Aorta (tissue), 5 donors: ENCODE measurements at regions not wholly inside any gene's neighbourhood (a gene's known extent, or its start where the extent isn't known, plus 50 kb on each side); places are given as distances from the start of the nearest gene placed in this dataset.

Experiments used
- ATAC-seq: fragments of 200-7000 bp; cut with Tn5 transposase; one replicate; pipeline ENCODE4 v1.9.1; 2022; ENCODE audit warnings: moderate library complexity; ENCODE audit not compliant: low FRiP score
- DNase-seq, 2 donors: peaks; one replicate each; pipeline ENCODE4 v3.0.0-alpha.2; 2020
- H3K27ac ChIP-seq, 2 donors: one replicate each; pipeline ENCODE4 v1.5.1; 2013; ENCODE audit warnings: low read length in 2 of 2, mild to moderate bottlenecking in 2 of 2, moderate library complexity in 2 of 2, control low read depth in 1 of 2, inconsistent platforms in 1 of 2, low read depth in 1 of 2
- H3K27me3 ChIP-seq, 2 donors: one replicate each; pipeline ENCODE4 v1.6.1; 2013; ENCODE audit warnings: control low read depth in 1 of 2, low read length in 1 of 2, mild to moderate bottlenecking in 1 of 2, moderate library complexity in 1 of 2; ENCODE audit not compliant: insufficient read depth in 2 of 2, control insufficient read depth in 1 of 2
- H3K36me3 ChIP-seq, 2 donors: one replicate each; pipeline ENCODE4 v1.6.1; 2013; ENCODE audit warnings: control low read depth in 1 of 2, low read length in 1 of 2, mild to moderate bottlenecking in 1 of 2; ENCODE audit not compliant: insufficient read depth in 2 of 2, control insufficient read depth in 1 of 2
- H3K4me1 ChIP-seq, 2 donors: one replicate each; pipeline ENCODE4 v1.6.1; 2013; ENCODE audit warnings: low read length in 2 of 2, control low read depth in 1 of 2, mild to moderate bottlenecking in 1 of 2, moderate library complexity in 1 of 2; ENCODE audit not compliant: insufficient read depth in 2 of 2, control insufficient read depth in 1 of 2
- H3K4me3 ChIP-seq, 2 donors: one replicate each; pipeline ENCODE4 v1.5.1; 2013; ENCODE audit warnings: low read length in 2 of 2, control low read depth in 1 of 2, mild to moderate bottlenecking in 1 of 2
- H3K9me3 ChIP-seq: one replicate; pipeline ENCODE4 v1.6.1; 2013; ENCODE audit warnings: mild to moderate bottlenecking, low read length; ENCODE audit not compliant: control insufficient read depth
- WGBS, 2 donors: extraction: QIAGEN DNeasy Blood & Tissue Kit; methylation state at CpG; one replicate each; pipeline ENCODE4 v1.1.7; 2013; 5-methylcytosine and 5-hydroxymethylcytosine counted together
- intact Hi-C, 2 donors: fragments of 100-400 bp; cut with DNase I; formaldehyde crosslinking; loops; one replicate each; pipeline versions ENCODE4 v1.14.2 to v1.15.0; 2022
- donor health status: healthy with polysubstance abuse.
- donor health status: Bipolar disorder and iron deficiency.
- donor health status: DM: no; HTN: no; CAD: no.
- donor health status: DM: no; HTN: no; CAD: no.
- donor health status: DM: yes; HTN: yes; CAD: no.

DNA sequence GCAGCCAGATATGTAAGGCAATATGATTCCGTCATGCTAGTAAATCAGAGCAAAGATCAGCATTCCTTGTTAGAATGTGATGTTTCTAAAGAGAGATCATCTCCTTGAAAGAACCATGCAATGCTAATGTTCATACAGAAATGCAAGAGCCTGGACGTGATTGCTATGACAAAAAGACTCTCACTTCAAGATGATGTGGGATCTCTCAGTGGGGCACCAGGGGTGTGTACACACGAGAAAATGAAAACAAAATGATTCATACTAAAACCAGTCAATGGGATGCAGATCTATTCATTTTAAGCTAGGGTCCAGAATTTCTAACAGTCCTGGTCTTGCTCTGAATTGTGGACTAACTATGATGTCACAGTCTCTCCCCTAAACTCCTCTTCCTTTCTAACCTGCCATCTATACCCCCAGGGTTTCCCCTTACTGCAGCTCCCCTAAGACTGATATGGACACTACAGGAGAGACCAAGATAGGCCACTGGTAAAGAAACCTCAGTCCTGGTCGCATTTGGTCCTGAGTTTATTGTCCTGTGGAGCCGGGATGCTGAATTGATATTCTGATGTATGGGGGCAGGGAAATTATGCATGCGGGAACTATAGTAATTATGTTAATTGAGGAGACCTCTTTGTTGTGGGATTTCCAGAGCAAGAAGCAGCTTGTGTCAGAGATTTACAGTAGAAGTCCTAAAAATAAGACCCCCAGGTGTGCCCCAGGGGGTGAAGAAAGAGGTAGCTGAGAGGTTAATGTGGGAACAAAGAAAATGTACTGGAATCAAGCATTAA is 179.0 kb downstream of the PMP22 start:
- no peak overlapping the region for H3K27ac ChIP-seq
- intact Hi-C loops: no loop called here
- WGBS, 2 donors: 45 to 51% methylated on average over 6 of the region's 6 CpGs
- no peaks in the 10 kb centered on the region for H3K9me3 ChIP-seq
- DNase-seq (no peak), ATAC-seq (no peak)
- no peak overlapping the region for H3K4me3 ChIP-seq
- no peaks in the 10 kb centered on the region for H3K36me3 ChIP-seq
- H3K27me3 ChIP-seq: no peaks in the 10 kb centered on the region
- no peaks in the 10 kb centered on the region for H3K4me1 ChIP-seq

DNA sequence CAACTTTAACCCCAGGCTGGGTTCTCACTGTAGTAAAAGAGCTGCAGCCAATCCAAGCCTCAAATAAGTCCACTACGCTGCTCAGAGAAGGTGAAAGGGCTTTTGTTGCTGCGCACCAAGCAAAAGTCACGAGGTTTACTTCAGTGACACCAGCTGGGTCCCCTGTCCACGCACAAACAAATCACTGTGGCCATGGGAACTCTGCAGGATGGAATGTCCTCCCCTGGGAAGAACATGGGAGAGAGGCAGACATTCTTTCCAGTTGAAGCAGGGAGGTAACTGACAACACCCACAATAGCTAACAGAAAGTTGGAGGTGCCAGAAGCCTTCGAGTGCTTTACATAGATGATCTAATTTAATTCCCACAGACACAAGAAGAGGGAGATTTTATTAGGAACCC is 181.9 kb downstream of the PMP22 start:
- 22 to 31% methylated on average over 5 of the region's 5 CpGs for WGBS, 2 donors
- ATAC-seq: no peak
- no peaks in the 10 kb centered on the region for H3K27me3 ChIP-seq
- H3K36me3 ChIP-seq: no peaks in the 10 kb centered on the region
- H3K4me3 ChIP-seq: no peak overlapping the region
- H3K27ac ChIP-seq: no peak overlapping the region
- H3K4me1 ChIP-seq: no peaks in the 10 kb centered on the region
- peaks cover 5% of the 10 kb centered on the region for H3K9me3 ChIP-seq
- intact Hi-C loops: no loop called here
- no peak for DNase-seq

DNA sequence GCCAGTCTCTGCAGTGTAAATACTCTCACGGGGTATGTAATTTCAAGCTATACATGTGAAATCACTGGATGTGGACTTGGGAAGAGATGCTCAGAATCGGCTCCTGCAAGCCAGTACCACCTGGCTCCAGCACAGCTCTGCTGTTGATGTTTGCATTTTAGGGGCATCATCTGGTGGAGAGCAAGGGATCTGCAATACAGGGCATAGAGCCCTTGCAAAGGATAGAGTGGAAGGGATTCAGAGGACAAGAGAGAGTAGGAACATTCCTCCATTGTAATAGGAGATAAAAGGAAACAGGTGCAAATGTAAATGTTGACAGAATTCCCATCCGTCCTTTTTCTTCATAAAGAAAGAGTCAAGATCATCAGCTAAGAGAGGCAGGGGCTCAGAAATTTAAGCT is 184.1 kb downstream of the PMP22 start:
- intact Hi-C loops: no loop called here
- ATAC-seq (no peak), DNase-seq (no peak)
- WGBS, 2 donors: 69 to 75% methylated on average over 3 of the region's 3 CpGs
- no peaks in the 10 kb centered on the region for H3K36me3 ChIP-seq
- H3K4me1 ChIP-seq: no peaks in the 10 kb centered on the region
- no peaks in the 10 kb centered on the region for H3K27me3 ChIP-seq
- H3K4me3 ChIP-seq: no peak overlapping the region
- no peak overlapping the region for H3K27ac ChIP-seq
- H3K9me3 ChIP-seq: peaks cover 5% of the 10 kb centered on the region

DNA sequence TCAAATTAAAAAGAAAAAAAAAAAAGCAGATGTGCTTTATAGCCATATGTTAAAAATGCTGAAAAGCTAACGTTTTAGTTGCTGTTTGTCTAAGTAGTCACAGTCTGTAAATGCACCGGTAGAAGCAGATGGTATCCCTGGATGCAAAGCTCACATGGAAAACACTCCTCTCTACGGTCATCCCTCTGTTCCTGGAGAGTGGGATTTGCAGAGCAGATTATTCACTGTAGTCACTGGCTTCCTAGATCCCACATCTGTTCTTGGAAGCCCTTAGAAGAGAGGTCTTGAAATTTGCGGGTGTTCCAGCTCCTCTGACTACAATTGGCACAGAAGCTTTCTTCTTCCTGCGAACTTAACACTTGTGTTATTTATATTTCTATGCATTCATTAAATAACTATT is 186.6 kb downstream of the PMP22 start:
- Histone ChIP-seq H3K36me3 (no peaks in the 10 kb centered on the region), H3K27ac (no peak overlapping the region), H3K27me3 (no peaks in the 10 kb centered on the region), H3K4me3 (no peak overlapping the region), H3K4me1 (no peaks in the 10 kb centered on the region), H3K9me3 (peaks cover 5% of the 10 kb centered on the region)
- no peak for DNase-seq
- WGBS, 2 donors: 34 to 50% methylated on average over 5 of the region's 5 CpGs
- intact Hi-C loops: no loop called here
- no peak for ATAC-seq

DNA sequence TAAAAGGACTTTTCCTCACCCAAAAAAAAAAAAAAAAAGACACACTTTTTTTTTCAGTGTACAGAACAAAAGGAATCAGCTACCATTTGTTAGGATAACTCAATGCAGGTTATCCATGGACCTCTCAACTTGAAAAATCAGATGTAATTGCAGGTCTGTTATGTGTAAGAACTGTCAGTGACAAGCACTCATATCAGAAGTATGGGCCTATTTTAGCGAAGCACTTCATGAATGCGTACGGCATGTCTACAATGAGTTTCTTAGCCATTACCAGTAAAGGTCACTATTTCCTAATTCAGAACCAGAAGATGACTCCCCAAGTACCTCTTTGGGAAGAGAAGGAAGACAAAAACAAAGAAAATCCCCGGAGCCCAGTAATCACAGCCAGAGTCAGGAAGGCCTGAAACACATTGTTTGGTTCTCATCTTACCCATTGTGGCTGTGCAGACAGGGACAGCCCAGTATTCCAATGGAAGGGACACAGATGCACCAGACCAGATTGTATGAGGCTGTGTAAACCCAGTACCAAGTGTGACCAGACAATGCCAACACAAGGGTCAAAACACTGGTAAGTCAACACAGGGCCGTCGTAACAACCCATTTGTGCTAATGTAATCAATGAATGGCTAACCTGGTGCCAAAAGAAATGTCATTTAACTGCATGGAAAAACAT is 188.0 kb downstream of the PMP22 start:
- Histone ChIP-seq H3K4me1 (no peaks in the 10 kb centered on the region), H3K36me3 (no peaks in the 10 kb centered on the region), H3K27ac (no peak overlapping the region), H3K9me3 (peaks cover 5% of the 10 kb centered on the region), H3K27me3 (no peaks in the 10 kb centered on the region), H3K4me3 (no peak overlapping the region)
- 70 to 77% methylated on average over 6 of the region's 6 CpGs for WGBS, 2 donors
- DNase-seq (no peak), ATAC-seq (no peak)
- intact Hi-C loops: no loop called here

DNA sequence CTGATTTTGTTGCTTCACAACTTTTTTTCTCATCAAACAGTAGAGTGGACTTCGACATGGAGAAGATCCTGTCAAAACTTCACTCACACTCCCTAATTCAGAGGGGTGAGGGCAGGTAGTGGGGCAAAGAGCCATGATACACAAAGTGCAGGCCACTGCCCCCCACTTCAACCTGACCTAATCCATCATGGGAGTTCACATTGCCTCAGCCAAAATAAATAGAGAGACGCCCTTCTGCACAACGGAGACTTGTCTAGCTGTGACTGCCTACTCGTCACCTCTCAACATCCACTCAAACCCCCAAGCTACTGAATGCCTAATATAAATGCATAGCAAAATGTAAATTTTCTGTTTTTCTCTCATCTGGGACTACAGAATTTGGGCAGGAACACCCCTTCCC is 213.2 kb downstream of the PMP22 start:
- no peak for DNase-seq
- Histone ChIP-seq H3K4me1 (no peaks in the 10 kb centered on the region), H3K9me3 (peaks cover 2% of the 10 kb centered on the region), H3K27ac (no peak overlapping the region), H3K4me3 (no peak overlapping the region), H3K27me3 (no peaks in the 10 kb centered on the region), H3K36me3 (no peaks in the 10 kb centered on the region)
- WGBS, 2 donors: 14 to 15% methylated on average over 4 of the region's 4 CpGs
- intact Hi-C loops: no loop called here
- ATAC-seq: no peak

DNA sequence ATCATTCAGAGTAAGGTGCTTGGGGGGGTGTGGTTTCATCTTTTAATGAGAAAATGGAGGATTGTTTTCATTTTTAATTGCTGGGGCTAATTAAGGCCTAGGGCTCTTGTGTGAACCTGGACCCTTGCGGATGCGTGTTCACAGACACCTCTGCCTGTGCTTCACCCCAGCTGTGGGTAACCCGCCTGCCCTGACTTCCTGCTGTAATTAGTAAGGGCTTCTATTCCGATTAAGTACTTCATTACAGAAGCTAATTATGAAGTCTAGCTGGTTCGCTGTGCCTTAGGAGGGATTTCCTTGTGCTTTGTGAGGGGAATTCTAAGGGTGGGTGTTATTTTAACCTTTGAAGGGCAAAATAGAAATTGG is 215.3 kb downstream of the PMP22 start:
- Histone ChIP-seq H3K27me3 (no peaks in the 10 kb centered on the region), H3K9me3 (peaks cover 2% of the 10 kb centered on the region), H3K27ac (no peak overlapping the region), H3K4me1 (no peaks in the 10 kb centered on the region), H3K4me3 (no peak overlapping the region), H3K36me3 (no peaks in the 10 kb centered on the region)
- ATAC-seq (no peak), DNase-seq (no peak)
- 73 to 74% methylated on average over 5 of the region's 5 CpGs for WGBS, 2 donors
- intact Hi-C loops: no loop called here

DNA sequence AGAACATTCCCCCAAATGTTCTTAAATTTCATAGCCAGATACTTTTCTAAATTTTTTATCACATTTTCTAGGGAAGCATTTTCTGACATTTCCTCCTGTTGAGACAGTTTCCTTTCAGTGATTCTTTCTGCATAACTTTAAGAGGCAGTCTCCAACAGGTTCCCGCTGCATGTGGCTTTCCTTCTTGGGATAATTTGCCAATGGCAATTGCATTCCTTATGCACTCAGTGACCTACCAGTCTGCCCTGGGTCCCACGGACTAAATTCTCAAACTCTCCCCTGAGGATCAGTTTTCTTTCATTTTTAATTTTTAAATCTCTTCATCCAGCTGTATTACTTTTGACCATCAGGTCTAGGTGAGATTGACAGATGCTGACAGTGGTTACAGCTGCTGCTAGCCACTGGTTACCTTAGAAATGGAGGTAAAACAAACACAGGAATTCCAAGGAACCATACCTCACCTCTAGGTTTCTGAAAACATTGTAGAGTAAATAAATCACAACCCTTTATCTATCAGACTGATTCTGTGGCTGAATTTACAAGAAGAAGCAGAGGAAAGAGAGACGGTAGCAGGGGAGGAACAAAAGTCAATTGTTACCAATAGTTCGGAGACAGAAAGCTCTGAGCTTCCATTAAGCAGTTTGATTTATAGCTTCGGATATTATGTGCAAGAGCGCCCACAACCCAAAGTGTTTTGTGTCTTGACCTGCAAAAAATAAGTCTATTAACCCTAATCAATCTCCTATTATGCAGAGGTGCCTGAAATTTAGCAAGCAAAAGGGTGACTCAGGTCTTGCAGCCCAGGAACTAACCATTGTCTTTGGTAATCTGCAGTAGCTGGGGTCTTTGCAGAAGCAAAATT is 216.0 kb downstream of the PMP22 start:
- H3K27me3 ChIP-seq: no peaks in the 10 kb centered on the region
- 25 to 33% methylated on average over 6 of the region's 6 CpGs for WGBS, 2 donors

More for the DNA sequence above, 216.0 kb downstream of the PMP22 start:
- peaks cover 2% of the 10 kb centered on the region for H3K9me3 ChIP-seq
- H3K27ac ChIP-seq: no peak overlapping the region
- ATAC-seq (no peak), DNase-seq (no peak)
- intact Hi-C loops: no loop called here
- H3K4me1 ChIP-seq: no peaks in the 10 kb centered on the region
- H3K36me3 ChIP-seq: no peaks in the 10 kb centered on the region
- H3K4me3 ChIP-seq: no peak overlapping the region
